SH-SY5Y (cell line): ENCODE measurements at regions not wholly inside any gene's neighbourhood (a gene's known extent, or its start where the extent isn't known, plus 50 kb on each side); places are given as distances from the start of the nearest gene placed in this dataset.

Experiments
- GATA2 ChIP-seq: IDR thresholded peaks from 2 replicates; pipeline ENCODE4 v1.6.1; 2011; ENCODE audit warnings: mild to moderate bottlenecking, low read depth, low read length
- GATA3 ChIP-seq: IDR thresholded peaks from 2 replicates; pipeline ENCODE4 v1.6.1; 2011; ENCODE audit warnings: low read depth, mild to moderate bottlenecking, low read length, moderate library complexity

DNA sequence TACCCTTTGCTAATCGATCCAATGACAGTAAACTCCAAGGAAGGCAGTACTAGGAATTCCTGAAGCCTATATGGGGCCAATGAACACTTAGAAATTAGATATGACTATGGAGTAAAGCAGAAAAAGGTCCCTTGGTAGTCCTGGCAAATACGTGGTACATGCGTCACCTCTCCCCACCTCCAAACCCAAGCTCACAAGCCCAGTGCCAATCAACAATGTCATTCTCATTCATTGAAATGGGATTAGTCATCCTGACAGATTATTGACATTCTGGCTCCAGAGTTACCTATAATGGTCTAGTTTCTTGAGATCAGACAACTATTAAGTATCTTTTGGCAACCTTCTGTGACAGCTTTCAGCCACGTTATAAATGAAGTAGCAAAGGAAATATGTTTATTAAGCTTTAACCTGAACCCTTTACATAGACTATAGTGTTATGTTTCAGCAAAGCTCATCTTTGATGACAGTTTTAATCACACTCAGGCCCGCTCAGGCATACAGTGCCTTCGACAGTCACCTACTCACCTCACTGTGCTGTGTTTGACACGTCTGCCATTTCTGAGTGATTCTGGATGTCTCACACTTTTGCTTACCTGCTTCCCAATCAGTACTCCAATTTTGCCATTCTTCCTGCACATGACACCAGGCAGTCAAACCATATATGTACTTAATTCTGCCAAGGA lies 69.6 kb upstream of the ADO start:
- TF ChIP-seq GATA3 (no peak), GATA2 (no peak)
